HCT116 (cell line): ENCODE measurements at regions not wholly inside any gene's neighbourhood (a gene's known extent, or its start where the extent isn't known, plus 50 kb on each side); places are given as distances from the start of the nearest gene placed in this dataset.

Source experiments
- ATAC-seq: fragments of 200-7000 bp; cut with Tn5 transposase; 2 replicates; pipeline ENCODE4 v1.9.1; 2020; ENCODE audit warnings: mild to moderate bottlenecking, moderate library complexity
- BruUV-seq: library from RNA; stranded (reverse); fragments of 400-500 nt; replicated peaks from 2 replicates; lab custom pipeline; 2021; lab: Mats Ljungman, UMichigan
- CTCF ChIA-PET: fragments of 300-600 bp; sonication (Branson Sonifier 250); formaldehyde crosslinking; loops from one replicate; lab custom pipeline; 2021; ENCODE audit warnings: antibody characterized with exemption; lab: Charles Lee
- POLR2A ChIA-PET: fragments of 300-600, 350-600 bp; sonication (Branson Sonifier 250); formaldehyde crosslinking; loops from one replicate; lab custom pipeline; 2021; ENCODE audit warnings: antibody characterized with exemption; lab: Charles Lee
- RAD21 ChIA-PET, 2 experiments: fragments of 300-600 bp; sonication (Branson Sonifier 250); formaldehyde crosslinking; loops; one replicate each; lab custom pipeline; 2023; ENCODE audit warnings: low total read pairs in 2 of 2; ENCODE audit not compliant: uncharacterized antibody in 2 of 2, unreplicated experiment in 2 of 2, low non-redundant PET in 1 of 2; lab: Charles Lee
- DNase-seq: peaks from one replicate; pipeline ENCODE4 v3.0.0-alpha.2; 2010; ENCODE audit warnings: low read depth, low spot score
- H2AFZ ChIP-seq: fragments of 200-600 bp; shearing (Covaris generic), sonication (generic); 2 replicates; pipeline ENCODE4 v1.6.1; 2017; ENCODE audit warnings: low read depth, mixed run types, mixed read lengths, antibody characterized with exemption, low read length; ENCODE audit not compliant: poor library complexity, severe bottlenecking
- H3K27ac ChIP-seq: 2 replicates; pipeline ENCODE4 v1.5.1; 2012; ENCODE audit warnings: low read depth, low read length
- H3K27me3 ChIP-seq: fragments of 200-600 bp; sonication (generic); 2 replicates; pipeline ENCODE4 v1.6.1; 2016; ENCODE audit warnings: mixed run types, low read length, mixed read lengths; ENCODE audit not compliant: insufficient read depth
- H3K36me3 ChIP-seq, 2 experiments: fragments of 200-500 bp in 1 of 2; fragments of 200-600 bp in 1 of 2; sonication (Bioruptor generic) in 1 of 2; sonication (generic) in 1 of 2; 2 replicates each; pipeline versions ENCODE4 v1.5.1 to v1.6.1; 2014 to 2016; ENCODE audit warnings: low read length in 2 of 2, inconsistent platforms in 1 of 2, mixed read lengths in 1 of 2, mixed run types in 1 of 2; ENCODE audit not compliant: insufficient read depth in 2 of 2, control insufficient read depth in 1 of 2
- H3K4me1 ChIP-seq, 2 experiments: fragments of 200-600 bp in 1 of 2; sonication (generic) in 1 of 2; 2 replicates each; pipeline versions ENCODE4 v1.5.1 to v1.6.1; 2012 to 2017; ENCODE audit warnings: low read length in 2 of 2, inconsistent platforms in 1 of 2, mild to moderate bottlenecking in 1 of 2, mixed read lengths in 1 of 2, mixed run types in 1 of 2, moderate library complexity in 1 of 2; ENCODE audit not compliant: insufficient read depth in 2 of 2, control insufficient read depth in 1 of 2
- H3K4me2 ChIP-seq: fragments of 200-600 bp; sonication (generic); 2 replicates; pipeline ENCODE4 v1.6.1; 2017; ENCODE audit warnings: mixed run types, low read length, mixed read lengths
- H3K4me3 ChIP-seq, 2 experiments: fragments of 200-600 bp in 1 of 2; sonication (generic) in 1 of 2; replicated peaks in 1 of 2; 2 replicates each; pipeline ENCODE4 v1.5.1; 2011 to 2016; ENCODE audit warnings: low read length in 2 of 2, control low read depth in 1 of 2, low read depth in 1 of 2, mild to moderate bottlenecking in 1 of 2, mixed read lengths in 1 of 2, mixed run types in 1 of 2
- H3K79me2 ChIP-seq: fragments of 200-600 bp; sonication (generic); 2 replicates; pipeline ENCODE4 v1.6.1; 2017; ENCODE audit warnings: mild to moderate bottlenecking, mixed run types, low read length, moderate library complexity, mixed read lengths; ENCODE audit not compliant: insufficient read depth
- H3K9ac ChIP-seq: fragments of 200-600 bp; sonication (generic); 2 replicates; pipeline ENCODE4 v1.6.1; 2016; ENCODE audit warnings: low read length, mixed read lengths
- H3K9me2 ChIP-seq: fragments of 200-600 bp; sonication (generic), shearing (Covaris generic); 2 replicates; pipeline ENCODE4 v1.6.1; 2017; ENCODE audit warnings: mixed run types, mild to moderate bottlenecking, moderate library complexity; ENCODE audit not compliant: insufficient read depth
- H3K9me3 ChIP-seq, 2 experiments: fragments of 200-500 bp in 1 of 2; fragments of 200-600 bp in 1 of 2; sonication (Bioruptor generic) in 1 of 2; sonication (generic) in 1 of 2; 2 replicates each; pipeline ENCODE4 v1.6.1; 2014 to 2017; ENCODE audit warnings: low read length in 2 of 2, mixed read lengths in 2 of 2, inconsistent platforms in 1 of 2, low read depth in 1 of 2, mild to moderate bottlenecking in 1 of 2, mixed run types in 1 of 2, moderate library complexity in 1 of 2; ENCODE audit not compliant: control insufficient read depth in 1 of 2, insufficient read depth in 1 of 2
- H4K20me1 ChIP-seq: fragments of 200-600 bp; sonication (generic), shearing (Covaris generic); 2 replicates; pipeline ENCODE4 v1.6.1; 2017; ENCODE audit warnings: mixed run types, mild to moderate bottlenecking, moderate library complexity; ENCODE audit not compliant: insufficient read depth
- CBX3 ChIP-seq: IDR thresholded peaks from 2 replicates; pipeline ENCODE4 v1.6.1; 2012; ENCODE audit warnings: low read depth
- CEBPB ChIP-seq: IDR thresholded peaks from 2 replicates; pipeline ENCODE4 v1.6.1; 2012; ENCODE audit warnings: low read depth
- ELF1 ChIP-seq: IDR thresholded peaks from 2 replicates; pipeline ENCODE4 v1.6.1; 2012; ENCODE audit warnings: low read depth, borderline replicate concordance
- EZH2 ChIP-seq: fragments of 200-600 bp; sonication (generic); IDR thresholded peaks from 2 replicates; pipeline ENCODE4 v1.6.1; 2017; ENCODE audit warnings: antibody characterized with exemption, mixed run types
- EZH2phosphoT487 ChIP-seq: fragments of 200-600 bp; IDR thresholded peaks from 2 replicates; pipeline ENCODE4 v1.6.1; 2018; ENCODE audit warnings: antibody characterized with exemption, borderline replicate concordance
- FOSL1 ChIP-seq: IDR thresholded peaks from 2 replicates; pipeline ENCODE4 v1.6.1; 2012; ENCODE audit warnings: low read depth
- MAX ChIP-seq: IDR thresholded peaks from 2 replicates; pipeline ENCODE4 v1.6.1; 2012
- POLR2A ChIP-seq: IDR thresholded peaks from 2 replicates; pipeline ENCODE4 v1.7.0; 2011; ENCODE audit warnings: borderline replicate concordance; ENCODE audit not compliant: insufficient read depth, insufficient read length; ENCODE audit errors: extremely low read depth
- RAD21 ChIP-seq: IDR thresholded peaks from 2 replicates; pipeline ENCODE4 v1.6.1; 2012; ENCODE audit warnings: low read depth, mild to moderate bottlenecking
- SIN3A ChIP-seq: IDR thresholded peaks from 2 replicates; pipeline ENCODE4 v1.6.1; 2012; ENCODE audit warnings: low read depth
- SP1 ChIP-seq: IDR thresholded peaks from 2 replicates; pipeline ENCODE4 v1.6.1; 2012; ENCODE audit warnings: low read depth
- SRF ChIP-seq: IDR thresholded peaks from 2 replicates; pipeline ENCODE4 v1.6.1; 2012; ENCODE audit warnings: low read depth
- TCF7L2 ChIP-seq: IDR thresholded peaks from 2 replicates; pipeline ENCODE4 v1.7.0; 2011; ENCODE audit warnings: borderline replicate concordance, inconsistent platforms; ENCODE audit not compliant: insufficient read depth, insufficient read length; ENCODE audit errors: extremely low read depth
- YY1 ChIP-seq: IDR thresholded peaks from 2 replicates; pipeline ENCODE4 v1.6.1; 2011; ENCODE audit warnings: low read length, low read depth, moderate library complexity, mild to moderate bottlenecking; ENCODE audit not compliant: insufficient replicate concordance; ENCODE audit errors: extremely low read depth
- ZNF274 ChIP-seq: fragments of 200-500 bp; sonication (Bioruptor generic); IDR thresholded peaks from 2 replicates; pipeline ENCODE4 v1.6.1; 2014; ENCODE audit warnings: mild to moderate bottlenecking, low read depth, low read length, inconsistent platforms
- intact Hi-C: fragments of 100-400 bp; cut with micrococcal nuclease; formaldehyde crosslinking; loops from 2 replicates; pipeline ENCODE4 v1.10.0; 2022

DNA sequence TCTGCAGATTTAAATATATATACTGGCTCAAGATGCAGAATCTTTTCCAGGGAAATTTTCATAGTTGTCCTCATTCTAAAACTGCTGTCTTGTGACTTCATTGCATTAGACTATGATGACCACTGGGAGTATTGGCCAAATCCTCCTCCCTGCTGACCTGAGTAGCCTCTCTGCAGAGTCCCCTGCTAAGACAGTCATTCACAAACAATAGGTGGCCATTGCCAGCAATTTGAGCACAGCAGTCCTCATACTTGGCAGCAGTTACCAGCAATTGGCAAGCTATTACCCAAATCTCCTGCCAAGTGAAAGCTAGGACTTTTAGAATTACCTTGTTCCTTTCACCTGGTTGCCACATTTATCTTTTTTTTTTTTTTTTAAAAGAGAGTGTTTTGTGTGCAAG, 325.8 kb downstream of the FAT3 start:
- H3K9ac ChIP-seq = no peak overlapping the region
- TF ChIP-seq EZH2 (no peak), MAX (no peak), SIN3A (no peak), CBX3 (no peak), CEBPB (no peak), SRF (no peak), EZH2phosphoT487 (no peak), SP1 (no peak), POLR2A (no peak), FOSL1 (no peak), TCF7L2 (no peak), ZNF274 (no peak), RAD21 (no peak), YY1 (no peak), ELF1 (no peak)
- no peaks in the 10 kb centered on the region for H3K79me2 ChIP-seq
- no peaks in the 10 kb centered on the region for H3K36me3 ChIP-seq
- H3K4me1 ChIP-seq = no peaks in the 10 kb centered on the region
- ChIA-PET CTCF (no interaction called here), POLR2A (no interaction called here), RAD21 (no interaction called here)
- no peaks in the 10 kb centered on the region for H4K20me1 ChIP-seq
- BruUV-seq = no TSS peak
- no peak for DNase-seq
- H3K4me2 ChIP-seq = no peak overlapping the region
- H3K9me3 ChIP-seq = peaks cover 0 to 7% of the 10 kb centered on the region in 2 experiments; a peak in 1 of 4 replicates
- ATAC-seq = no peak
- H3K4me3 ChIP-seq = no peak overlapping the region
- no peaks in the 10 kb centered on the region for H3K9me2 ChIP-seq
- no peak overlapping the region for H2AFZ ChIP-seq
- no peaks in the 10 kb centered on the region for H3K27me3 ChIP-seq
- intact Hi-C loops = no loop called here
- H3K27ac ChIP-seq = no peak overlapping the region
